OCI-LY3 (cell line): ENCODE measurements at regions not wholly inside any gene's neighbourhood (a gene's known extent, or its start where the extent isn't known, plus 50 kb on each side); places are given as distances from the start of the nearest gene placed in this dataset.

Source experiments
- CTCF ChIP-seq: fragments of 200-600, 300-600 bp; sonication (generic); IDR thresholded peaks from 2 replicates; pipeline ENCODE4 v1.5.1; 2014; ENCODE audit warnings: antibody characterized with exemption, low read length, low read depth
- EZH2phosphoT487 ChIP-seq: fragments of 200-600 bp; shearing (Covaris generic); IDR thresholded peaks from 2 replicates; pipeline ENCODE4 v1.6.1; 2018; ENCODE audit warnings: antibody characterized with exemption, mixed run types, low read depth

- TF ChIP-seq CTCF (no peak), EZH2phosphoT487 (no peak)
These were observed 858.3 kb downstream of the FLRT2 start for GRCh38 chr14:86388216-86388615.
